Neural progenitor cell (in vitro differentiated cells): ENCODE measurements at regions not wholly inside any gene's neighbourhood (a gene's known extent, or its start where the extent isn't known, plus 50 kb on each side); places are given as distances from the start of the nearest gene placed in this dataset.

Experiments used
- DNase-seq: peaks from one replicate; pipeline ENCODE4 v3.0.0-alpha.2; 2016; ENCODE audit warnings: low spot score
- H2AFZ ChIP-seq: fragments of 200-600 bp; sonication (generic); replicated peaks from 2 replicates; pipeline ENCODE4 v1.6.1; 2016; ENCODE audit warnings: antibody characterized with exemption
- H3F3A ChIP-seq: fragments of 200-600 bp; sonication (generic); 2 replicates; pipeline ENCODE4 v1.6.1; 2016; ENCODE audit warnings: antibody characterized with exemption, low read depth
- H3K27ac ChIP-seq: fragments of 200-600 bp; sonication (generic); 2 replicates; pipeline ENCODE4 v1.5.1; 2016; ENCODE audit warnings: mild to moderate bottlenecking
- H3K27me3 ChIP-seq: fragments of 200-600 bp; sonication (generic); 2 replicates; pipeline ENCODE4 v1.6.1; 2016; ENCODE audit warnings: mild to moderate bottlenecking, moderate library complexity
- H3K36me3 ChIP-seq: fragments of 200-600 bp; sonication (generic); 2 replicates; pipeline ENCODE4 v1.5.1; 2016
- H3K4me1 ChIP-seq: fragments of 200-600 bp; sonication (generic); 2 replicates; pipeline ENCODE4 v1.6.1; 2016; ENCODE audit warnings: mixed run types
- H3K4me2 ChIP-seq: fragments of 200-600 bp; sonication (generic); 2 replicates; pipeline ENCODE4 v1.6.1; 2016
- H3K4me3 ChIP-seq: fragments of 200-600 bp; sonication (generic); 2 replicates; pipeline ENCODE4 v1.5.1; 2016
- H3K79me2 ChIP-seq: fragments of 200-600 bp; sonication (generic); 2 replicates; pipeline ENCODE4 v1.6.1; 2016; ENCODE audit warnings: low read depth
- H3K9ac ChIP-seq: fragments of 200-600 bp; sonication (generic); 2 replicates; pipeline ENCODE4 v1.6.1; 2016
- H3K9me3 ChIP-seq: fragments of 200-600 bp; sonication (generic); 2 replicates; pipeline ENCODE4 v1.5.1; 2016; ENCODE audit warnings: low read depth
- H4K20me1 ChIP-seq: fragments of 200-600 bp; sonication (generic); 2 replicates; pipeline ENCODE4 v1.6.1; 2016; ENCODE audit warnings: low read depth
- H3K27ac Mint-ChIP-seq: 3 replicates; pipeline ENCODE4 v1.8.0; 2021; ENCODE audit warnings: mixed read lengths
- H3K27me3 Mint-ChIP-seq: 2 replicates; pipeline ENCODE4 v1.8.0; 2022; ENCODE audit warnings: low read depth, mild to moderate bottlenecking, inconsistent platforms, moderate library complexity, mixed read lengths; ENCODE audit not compliant: insufficient read depth
- H3K36me3 Mint-ChIP-seq: 3 replicates; pipeline ENCODE4 v1.8.0; 2021; ENCODE audit warnings: mixed read lengths
- H3K4me1 Mint-ChIP-seq: 3 replicates; pipeline ENCODE4 v1.8.0; 2021; ENCODE audit warnings: mixed read lengths
- H3K4me3 Mint-ChIP-seq: 3 replicates; pipeline ENCODE4 v1.8.0; 2021; ENCODE audit warnings: mild to moderate bottlenecking, moderate library complexity, mixed read lengths
- H3K9me3 Mint-ChIP-seq: 3 replicates; pipeline ENCODE4 v1.8.0; 2020; ENCODE audit warnings: mixed read lengths
- CTCF ChIP-seq: fragments of 200-600 bp; sonication (generic); IDR thresholded peaks from 2 replicates; pipeline ENCODE4 v1.5.1; 2017; ENCODE audit warnings: antibody characterized with exemption, mild to moderate bottlenecking
- EZH2 ChIP-seq: fragments of 200-600 bp; sonication (generic); IDR thresholded peaks from 2 replicates; pipeline ENCODE4 v1.6.1; 2017; ENCODE audit warnings: antibody characterized with exemption, mild to moderate bottlenecking, moderate library complexity
- EZH2phosphoT487 ChIP-seq: fragments of 200-600 bp; sonication (generic); IDR thresholded peaks from 2 replicates; pipeline ENCODE4 v1.6.1; 2017; ENCODE audit warnings: antibody characterized with exemption

DNA sequence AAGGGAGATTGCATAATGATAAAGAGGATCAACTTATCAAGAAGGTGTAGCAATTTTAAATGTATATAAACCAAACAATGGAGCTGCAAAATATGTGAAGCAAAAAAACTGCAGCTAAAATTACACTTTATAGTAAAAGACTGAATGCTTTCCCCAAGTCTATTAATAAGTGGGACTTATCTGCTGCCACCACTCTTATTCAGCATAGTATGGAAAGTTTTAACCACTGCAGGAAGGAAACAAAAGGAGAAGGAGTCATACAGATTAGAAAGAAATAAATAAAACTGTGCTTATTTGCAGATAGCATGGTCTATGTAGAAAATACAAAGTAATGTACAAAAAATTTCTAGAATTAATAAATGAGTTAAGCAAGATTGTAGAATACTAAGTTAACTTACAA lies 94.1 kb upstream of the GK2 start:
- Histone ChIP-seq H3K4me3 (no peak overlapping the region), H3K4me1 (peaks cover 23% of the 10 kb centered on the region), H3K4me2 (no peak overlapping the region), H3K9ac (no peak overlapping the region), H4K20me1 (no peaks in the 10 kb centered on the region), H3K27me3 (no peaks in the 10 kb centered on the region), H3F3A (no peaks in the 10 kb centered on the region), H3K9me3 (no peaks in the 10 kb centered on the region), H3K79me2 (no peaks in the 10 kb centered on the region), H3K27ac (no peak overlapping the region), H3K36me3 (no peaks in the 10 kb centered on the region), H2AFZ (no peak overlapping the region)
- TF ChIP-seq EZH2phosphoT487 (no peak), EZH2 (no peak), CTCF (no peak)
- Mint-ChIP-seq H3K4me3 (no peak overlapping the region), H3K27ac (no peak overlapping the region), H3K27me3 (no peaks in the 10 kb centered on the region), H3K36me3 (no peaks in the 10 kb centered on the region), H3K4me1 (no peaks in the 10 kb centered on the region), H3K9me3 (no peaks in the 10 kb centered on the region)
- no peak for DNase-seq

DNA sequence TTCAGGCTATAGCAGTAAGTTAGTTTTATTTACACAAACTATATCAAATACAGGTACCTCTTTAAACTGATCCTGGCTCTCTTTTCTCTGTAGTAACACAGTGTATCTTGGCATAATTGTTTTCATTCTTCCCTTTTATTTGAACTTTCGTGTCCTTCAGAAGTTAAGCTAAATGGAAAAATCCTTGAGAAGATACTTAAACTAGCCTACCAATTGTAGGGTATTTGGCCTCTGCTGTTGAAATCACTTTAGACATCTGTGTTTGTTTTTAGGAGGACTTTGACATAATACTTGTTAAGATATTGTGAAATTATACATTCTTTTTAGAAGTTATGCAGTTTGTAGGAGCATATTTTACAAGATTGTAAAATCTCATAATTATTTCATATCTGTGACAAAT lies 90.3 kb upstream of the GK2 start:
- H4K20me1 ChIP-seq: no peaks in the 10 kb centered on the region
- no peaks in the 10 kb centered on the region for H3K4me1 Mint-ChIP-seq
- no peaks in the 10 kb centered on the region for H3K79me2 ChIP-seq
- H3K27me3 ChIP-seq: no peaks in the 10 kb centered on the region
- no peak overlapping the region for H3K4me3 ChIP-seq
- no peaks in the 10 kb centered on the region for H3K36me3 Mint-ChIP-seq
- no peak overlapping the region for H3K4me3 Mint-ChIP-seq
- TF ChIP-seq CTCF: no peak
- TF ChIP-seq EZH2phosphoT487: no peak
- TF ChIP-seq EZH2: no peak
- no peaks in the 10 kb centered on the region for H3K9me3 Mint-ChIP-seq
- no peaks in the 10 kb centered on the region for H3K27me3 Mint-ChIP-seq
- peak overlapping the region; percentile 21 for H3K4me2 ChIP-seq
- no peaks in the 10 kb centered on the region for H3K36me3 ChIP-seq
- H3K9me3 ChIP-seq: no peaks in the 10 kb centered on the region
- no peak overlapping the region for H2AFZ ChIP-seq
- no peak overlapping the region for H3K9ac ChIP-seq
- DNase-seq: no peak
- no peak overlapping the region for H3K27ac Mint-ChIP-seq
- H3F3A ChIP-seq: no peaks in the 10 kb centered on the region
- no peak overlapping the region for H3K27ac ChIP-seq
- H3K4me1 ChIP-seq: peaks cover 23% of the 10 kb centered on the region

DNA sequence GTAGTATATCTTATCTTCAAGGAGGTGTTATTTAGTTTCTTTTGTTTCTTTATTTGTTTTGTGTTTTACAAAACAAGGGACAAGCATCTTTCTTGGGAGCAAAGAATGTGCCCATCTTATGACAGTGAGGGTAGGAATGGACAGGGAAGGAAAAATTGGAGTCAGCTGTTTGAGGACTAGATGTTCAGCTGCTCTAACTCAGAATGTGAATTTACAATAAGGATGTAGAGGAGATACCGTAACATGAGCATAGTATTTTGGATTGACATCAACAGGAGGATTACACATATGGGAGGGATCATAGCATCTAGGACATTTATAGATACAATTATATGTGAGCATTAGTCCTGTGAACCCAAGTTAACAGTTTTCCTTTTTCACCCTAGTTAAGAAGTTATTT lies 89.0 kb upstream of the GK2 start:
- Histone ChIP-seq H3K4me1 (peaks cover 23% of the 10 kb centered on the region), H3K4me3 (no peak overlapping the region), H4K20me1 (no peaks in the 10 kb centered on the region), H3K36me3 (no peaks in the 10 kb centered on the region), H3K9me3 (no peaks in the 10 kb centered on the region), H3F3A (no peaks in the 10 kb centered on the region), H3K79me2 (no peaks in the 10 kb centered on the region), H3K27ac (no peak overlapping the region), H3K4me2 (no peak overlapping the region), H3K27me3 (no peaks in the 10 kb centered on the region), H2AFZ (no peak overlapping the region), H3K9ac (no peak overlapping the region)
- H3K4me3 Mint-ChIP-seq: no peak overlapping the region
- no peaks in the 10 kb centered on the region for H3K4me1 Mint-ChIP-seq
- DNase-seq: no peak
- no peaks in the 10 kb centered on the region for H3K9me3 Mint-ChIP-seq
- no peak for TF ChIP-seq EZH2
- TF ChIP-seq EZH2phosphoT487: no peak
- no peak for TF ChIP-seq CTCF
- no peaks in the 10 kb centered on the region for H3K27me3 Mint-ChIP-seq
- H3K36me3 Mint-ChIP-seq: no peaks in the 10 kb centered on the region
- H3K27ac Mint-ChIP-seq: no peak overlapping the region

GRCh38 chr4:79495447-79495846 lies 87.4 kb upstream of the GK2 start:
- Mint-ChIP-seq H3K36me3 (no peaks in the 10 kb centered on the region), H3K4me3 (no peak overlapping the region), H3K27ac (no peak overlapping the region), H3K9me3 (no peaks in the 10 kb centered on the region), H3K27me3 (peaks cover 2% of the 10 kb centered on the region), H3K4me1 (no peaks in the 10 kb centered on the region)
- Histone ChIP-seq H3K4me3 (no peak overlapping the region), H3K9ac (no peak overlapping the region), H3K9me3 (no peaks in the 10 kb centered on the region), H3K36me3 (no peaks in the 10 kb centered on the region), H3K79me2 (no peaks in the 10 kb centered on the region), H3K4me1 (peaks cover 23% of the 10 kb centered on the region), H2AFZ (peak overlapping the region; percentile 73), H3K4me2 (no peak overlapping the region), H3K27me3 (no peaks in the 10 kb centered on the region), H3F3A (no peaks in the 10 kb centered on the region), H3K27ac (no peak overlapping the region), H4K20me1 (no peaks in the 10 kb centered on the region)
- peak; percentile 2 for DNase-seq
- TF ChIP-seq CTCF: no peak
- no peak for TF ChIP-seq EZH2
- no peak for TF ChIP-seq EZH2phosphoT487
